Cardiac muscle cell (in vitro differentiated cells and primary cell): ENCODE measurements at regions not wholly inside any gene's neighbourhood (a gene's known extent, or its start where the extent isn't known, plus 50 kb on each side); places are given as distances from the start of the nearest gene placed in this dataset.
A peak's percentile ranks its signal among the peaks of the same experiment; 100 is the strongest.

Experiments used
- DNase-seq, 2 donors: peaks; one replicate each; pipeline versions ENCODE4 v3.0.0 to v3.0.0-alpha.2; 2010 to 2017; ENCODE audit warnings: low read depth in 1 of 2, low spot score in 1 of 2
- H3K27ac ChIP-seq: fragments of 200-600 bp; sonication (generic); 2 replicates; pipeline ENCODE4 v1.5.1; 2016
- H3K27me3 ChIP-seq: fragments of 200-600 bp; sonication (generic); 2 replicates; pipeline ENCODE4 v1.6.0; 2016; ENCODE audit warnings: control low read depth
- H3K36me3 ChIP-seq: fragments of 200-600 bp; sonication (generic); 2 replicates; pipeline ENCODE4 v1.5.1; 2016; ENCODE audit warnings: control low read depth
- H3K4me1 ChIP-seq: fragments of 200-600 bp; sonication (generic); 2 replicates; pipeline ENCODE4 v1.8.1; 2017; ENCODE audit warnings: low read depth, mild to moderate bottlenecking, mixed run types
- H3K4me3 ChIP-seq: fragments of 200-600 bp; sonication (generic); 2 replicates; pipeline ENCODE4 v1.5.1; 2016; ENCODE audit warnings: mild to moderate bottlenecking
- H3K9me3 ChIP-seq: fragments of 200-600 bp; sonication (generic); 2 replicates; pipeline ENCODE4 v1.5.1; 2017; ENCODE audit warnings: low read depth, mild to moderate bottlenecking, control low read depth
- TF ChIP-seq, protein P1 (sequence below): IDR thresholded peaks from 2 replicates; pipeline ENCODE4 v1.5.1; 2012; ENCODE audit warnings: low read depth, mild to moderate bottlenecking, low read length

GRCh38 chr16:6966925-6967324 lies 365.7 kb upstream of the RBFOX1 start:
- H3K9me3 ChIP-seq = no peaks in the 10 kb centered on the region
- H3K27ac ChIP-seq = no peak overlapping the region

GRCh38 chr16:6964679-6965078 lies 368.0 kb upstream of the RBFOX1 start:
- H3K27me3 ChIP-seq = no peaks in the 10 kb centered on the region
- H3K27ac ChIP-seq = no peak overlapping the region
- H3K4me3 ChIP-seq = no peak overlapping the region
- TF ChIP-seq, protein P1, sequence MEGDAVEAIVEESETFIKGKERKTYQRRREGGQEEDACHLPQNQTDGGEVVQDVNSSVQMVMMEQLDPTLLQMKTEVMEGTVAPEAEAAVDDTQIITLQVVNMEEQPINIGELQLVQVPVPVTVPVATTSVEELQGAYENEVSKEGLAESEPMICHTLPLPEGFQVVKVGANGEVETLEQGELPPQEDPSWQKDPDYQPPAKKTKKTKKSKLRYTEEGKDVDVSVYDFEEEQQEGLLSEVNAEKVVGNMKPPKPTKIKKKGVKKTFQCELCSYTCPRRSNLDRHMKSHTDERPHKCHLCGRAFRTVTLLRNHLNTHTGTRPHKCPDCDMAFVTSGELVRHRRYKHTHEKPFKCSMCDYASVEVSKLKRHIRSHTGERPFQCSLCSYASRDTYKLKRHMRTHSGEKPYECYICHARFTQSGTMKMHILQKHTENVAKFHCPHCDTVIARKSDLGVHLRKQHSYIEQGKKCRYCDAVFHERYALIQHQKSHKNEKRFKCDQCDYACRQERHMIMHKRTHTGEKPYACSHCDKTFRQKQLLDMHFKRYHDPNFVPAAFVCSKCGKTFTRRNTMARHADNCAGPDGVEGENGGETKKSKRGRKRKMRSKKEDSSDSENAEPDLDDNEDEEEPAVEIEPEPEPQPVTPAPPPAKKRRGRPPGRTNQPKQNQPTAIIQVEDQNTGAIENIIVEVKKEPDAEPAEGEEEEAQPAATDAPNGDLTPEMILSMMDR = no peak
- no peaks in the 10 kb centered on the region for H3K36me3 ChIP-seq
- no peak for DNase-seq
- H3K4me1 ChIP-seq = no peaks in the 10 kb centered on the region
- no peaks in the 10 kb centered on the region for H3K9me3 ChIP-seq

More at GRCh38 chr16:6966925-6967324, 365.7 kb upstream of the RBFOX1 start:
- no peaks in the 10 kb centered on the region for H3K36me3 ChIP-seq
- H3K4me1 ChIP-seq = no peaks in the 10 kb centered on the region
- no peak overlapping the region for H3K4me3 ChIP-seq
- H3K27me3 ChIP-seq = no peaks in the 10 kb centered on the region
- TF ChIP-seq, protein P1 = no peak
- no peak for DNase-seq

DNA sequence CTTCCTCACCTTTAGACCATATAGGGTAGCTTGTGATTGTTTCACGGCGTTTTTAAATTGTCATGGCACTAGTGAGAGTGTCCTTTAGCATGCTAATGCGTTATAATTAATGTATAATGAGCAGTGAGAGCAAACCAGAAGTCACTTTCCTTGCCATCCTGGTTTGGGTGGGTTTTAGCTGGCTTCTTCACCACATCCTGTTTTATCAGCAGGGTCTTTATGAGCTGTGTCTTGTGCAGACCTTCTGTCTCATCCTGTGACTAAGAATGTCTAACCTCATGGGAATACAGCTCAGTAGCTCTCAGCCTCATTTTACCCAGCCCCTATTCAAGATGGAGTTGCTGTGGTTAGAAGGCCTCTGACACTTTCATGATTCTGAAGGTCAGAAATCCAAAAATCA lies 370.9 kb upstream of the RBFOX1 start:
- no peaks in the 10 kb centered on the region for H3K9me3 ChIP-seq
- H3K27me3 ChIP-seq = no peaks in the 10 kb centered on the region
- no peak overlapping the region for H3K4me3 ChIP-seq
- TF ChIP-seq, protein P1 = no peak
- H3K4me1 ChIP-seq = no peaks in the 10 kb centered on the region
- no peaks in the 10 kb centered on the region for H3K36me3 ChIP-seq
- no peak for DNase-seq
- H3K27ac ChIP-seq = no peak overlapping the region

DNA sequence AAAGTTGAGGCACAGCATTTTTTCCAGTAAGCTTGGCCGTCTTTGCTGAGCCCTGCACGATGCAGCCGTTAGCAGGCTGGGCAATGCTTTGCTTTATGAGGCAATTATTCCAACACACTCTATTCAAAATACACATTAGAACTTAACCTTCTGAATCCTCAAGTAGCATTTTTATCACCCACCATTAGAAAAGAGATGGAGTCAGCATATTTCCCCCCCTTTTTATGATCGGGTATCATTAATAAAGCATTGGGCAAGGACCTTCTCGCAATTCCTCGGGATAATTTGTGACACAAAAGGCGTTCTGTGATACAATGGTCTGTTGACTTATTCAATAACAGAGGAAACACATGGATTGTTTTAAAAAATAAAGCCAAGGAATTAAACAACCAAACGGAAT lies 374.5 kb upstream of the RBFOX1 start:
- TF ChIP-seq, protein P1 = no peak

DNA sequence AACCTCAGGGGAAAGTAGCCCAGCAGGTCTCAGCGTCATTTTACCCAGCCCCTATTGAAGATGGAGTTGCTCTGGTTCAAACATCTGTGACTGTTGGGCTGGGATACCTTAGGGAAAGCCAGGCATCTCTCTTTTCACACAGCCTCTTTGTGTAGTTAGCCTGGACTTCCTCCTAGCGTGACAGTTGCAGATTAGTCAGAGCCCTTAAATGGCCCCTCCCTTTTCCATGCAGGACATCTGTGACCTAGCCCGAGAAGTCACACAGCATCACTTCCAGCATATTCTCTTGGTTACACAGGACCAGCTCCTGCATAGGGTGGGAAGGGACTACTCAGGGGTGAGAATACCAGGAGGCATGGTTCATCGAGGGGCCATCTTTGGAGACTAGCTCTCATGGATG lies 375.0 kb upstream of the RBFOX1 start:
- no peaks in the 10 kb centered on the region for H3K4me1 ChIP-seq
- H3K9me3 ChIP-seq = no peaks in the 10 kb centered on the region
- no peak overlapping the region for H3K27ac ChIP-seq
- no peak overlapping the region for H3K4me3 ChIP-seq
- H3K36me3 ChIP-seq = no peaks in the 10 kb centered on the region
- peak in 1 of 2 donors; percentile 30 for DNase-seq
- no peaks in the 10 kb centered on the region for H3K27me3 ChIP-seq
- TF ChIP-seq, protein P1 = no peak

More for the DNA sequence above, 374.5 kb upstream of the RBFOX1 start:
- DNase-seq = no peak
- H3K36me3 ChIP-seq = no peaks in the 10 kb centered on the region
- no peak overlapping the region for H3K4me3 ChIP-seq
- no peaks in the 10 kb centered on the region for H3K9me3 ChIP-seq
- no peaks in the 10 kb centered on the region for H3K4me1 ChIP-seq
- H3K27ac ChIP-seq = no peak overlapping the region
- no peaks in the 10 kb centered on the region for H3K27me3 ChIP-seq

- H3K4me1 ChIP-seq = no peaks in the 10 kb centered on the region
- no peak overlapping the region for H3K4me3 ChIP-seq
- DNase-seq = no peak
- TF ChIP-seq, protein P1 = no peak
- no peaks in the 10 kb centered on the region for H3K27me3 ChIP-seq
- H3K9me3 ChIP-seq = no peaks in the 10 kb centered on the region
- no peaks in the 10 kb centered on the region for H3K36me3 ChIP-seq
- H3K27ac ChIP-seq = no peak overlapping the region
These were observed 376.1 kb upstream of the RBFOX1 start for GRCh38 chr16:6956511-6956910.
